ES-I3 (cell line): ENCODE measurements at regions not wholly inside any gene's neighbourhood (a gene's known extent, or its start where the extent isn't known, plus 50 kb on each side); places are given as distances from the start of the nearest gene placed in this dataset.
"Not testable (repeated sequence)": the region's sequence is repeated elsewhere in the genome, so short reads cannot be mapped to it uniquely, and the experiment has no call there.

Source experiments
- H3K36me3 ChIP-seq: 2 replicates; pipeline ENCODE4 v1.6.1; 2013; ENCODE audit warnings: mild to moderate bottlenecking, low read length, control low read depth, moderate library complexity; ENCODE audit not compliant: insufficient read depth
- H3K4me1 ChIP-seq: 2 replicates; pipeline ENCODE4 v1.6.1; 2013; ENCODE audit warnings: mild to moderate bottlenecking, control low read depth, low read length; ENCODE audit not compliant: insufficient read depth
- H3K9ac ChIP-seq: 2 replicates; pipeline ENCODE4 v1.6.1; 2013; ENCODE audit warnings: low read depth, mild to moderate bottlenecking, low read length, moderate library complexity
- H3K9me3 ChIP-seq: 2 replicates; pipeline ENCODE4 v1.6.1; 2013; ENCODE audit warnings: mild to moderate bottlenecking, low read length, moderate library complexity; ENCODE audit not compliant: control insufficient read depth, insufficient read depth

DNA sequence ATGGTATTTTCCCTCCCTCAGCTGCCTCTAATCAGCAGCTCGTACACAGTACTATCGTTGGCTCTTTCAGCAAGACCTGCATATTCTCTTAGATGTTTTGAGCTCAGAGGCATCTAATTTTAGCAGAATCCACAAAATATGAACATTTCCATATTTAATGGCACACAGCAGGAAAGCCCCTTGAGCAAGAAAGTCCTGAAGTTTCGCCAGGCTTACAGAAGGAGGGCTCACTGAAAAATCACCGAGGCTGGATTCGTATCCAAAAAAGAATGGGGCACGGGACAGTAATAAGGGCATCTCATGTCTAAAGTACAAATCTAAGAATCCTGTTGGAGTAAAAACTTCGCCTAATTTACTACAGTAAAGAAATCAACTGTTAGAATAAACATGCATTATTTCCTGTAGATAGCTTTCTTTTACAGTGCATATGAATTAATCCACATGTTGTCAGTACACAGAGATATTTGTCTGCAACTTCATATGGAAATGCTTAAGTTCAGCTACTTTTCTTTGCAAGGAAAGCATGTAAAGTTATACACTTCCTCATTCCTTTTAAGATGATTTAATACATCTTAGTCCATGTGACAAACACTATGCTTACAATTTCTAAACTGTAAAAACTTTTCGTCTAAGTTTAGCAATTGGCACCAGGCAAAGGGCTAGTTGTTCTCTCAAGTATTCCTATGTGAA, 1205.3 kb upstream of the ADGRL4 start:
- H3K9ac ChIP-seq: no peak overlapping the region
- no peaks in the 10 kb centered on the region for H3K9me3 ChIP-seq
- H3K36me3 ChIP-seq: no peaks in the 10 kb centered on the region
- H3K4me1 ChIP-seq: no peaks in the 10 kb centered on the region

DNA sequence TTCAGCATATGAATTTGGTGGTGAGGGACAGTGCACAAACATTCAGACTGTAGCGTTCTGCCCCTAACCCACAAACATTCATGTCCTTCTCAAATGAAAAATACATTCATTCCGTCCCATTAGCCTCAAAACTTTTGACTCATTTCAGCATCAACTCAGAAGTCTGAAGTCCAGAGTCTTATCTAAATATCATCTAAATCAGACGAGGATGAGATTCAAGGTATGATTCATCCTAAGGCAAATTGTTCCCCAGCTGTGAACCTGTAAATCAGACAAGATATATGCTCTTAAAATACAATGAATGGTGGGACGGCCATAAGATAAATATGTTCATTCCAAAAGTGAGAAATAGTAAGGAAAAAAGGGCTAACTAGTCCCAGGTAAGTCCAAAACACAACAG, 1195.6 kb upstream of the ADGRL4 start:
- H3K9me3 ChIP-seq: no peaks in the 10 kb centered on the region
- no peaks in the 10 kb centered on the region for H3K4me1 ChIP-seq
- no peak overlapping the region for H3K9ac ChIP-seq
- no peaks in the 10 kb centered on the region for H3K36me3 ChIP-seq

DNA sequence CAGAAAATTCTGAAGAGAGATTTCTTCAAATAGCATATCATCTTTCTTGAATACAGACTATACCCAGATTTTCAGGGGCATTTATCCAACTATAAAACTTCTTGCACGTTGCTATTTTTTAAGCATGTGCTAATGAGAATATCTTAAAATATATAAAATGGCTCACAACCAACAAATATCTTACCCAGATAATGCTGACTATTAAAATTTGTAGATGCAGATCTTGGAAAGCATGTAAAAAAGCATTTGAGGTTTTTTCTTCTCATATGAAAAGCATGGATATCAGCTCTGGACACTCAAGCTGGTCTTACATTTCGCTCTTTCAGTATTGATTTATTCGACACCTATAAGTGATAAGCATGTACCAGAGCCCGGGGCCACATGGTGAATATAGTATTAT, 1187.7 kb upstream of the ADGRL4 start:
- H3K9me3 ChIP-seq: no peaks in the 10 kb centered on the region
- no peak overlapping the region for H3K9ac ChIP-seq
- no peaks in the 10 kb centered on the region for H3K4me1 ChIP-seq
- no peaks in the 10 kb centered on the region for H3K36me3 ChIP-seq

DNA sequence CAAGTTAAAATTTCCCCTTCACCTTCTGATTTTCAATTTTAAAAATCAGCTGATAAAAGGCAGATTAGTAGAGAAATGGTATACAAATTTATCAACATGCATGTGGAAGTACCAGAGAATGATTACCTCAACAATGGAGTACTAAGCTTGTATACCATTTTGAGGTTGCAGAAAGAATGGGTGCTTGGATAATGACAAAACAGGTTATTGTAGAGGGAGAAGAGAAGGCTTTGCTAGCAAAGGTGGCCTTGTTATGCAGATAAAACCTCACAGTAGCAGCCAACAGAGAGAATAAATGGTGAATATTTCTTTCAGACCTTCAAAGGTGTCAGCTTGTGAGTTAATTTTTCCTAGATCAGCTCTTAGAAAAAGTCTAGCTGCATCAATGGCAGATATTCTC, 1174.9 kb upstream of the ADGRL4 start:
- no peaks in the 10 kb centered on the region; the same call in 1 of the 2 replicates for H3K36me3 ChIP-seq
- H3K9ac ChIP-seq: no peak overlapping the region
- no peaks in the 10 kb centered on the region for H3K9me3 ChIP-seq
- peaks cover 5% of the 10 kb centered on the region; the same call in 1 of the 2 replicates for H3K4me1 ChIP-seq

GRCh38 chr1:80171631-80172030, 1165.1 kb upstream of the ADGRL4 start:
- H3K4me1 ChIP-seq: no peaks in the 10 kb centered on the region
- no peaks in the 10 kb centered on the region; the same call in 1 of the 2 replicates for H3K36me3 ChIP-seq
- no peaks in the 10 kb centered on the region for H3K9me3 ChIP-seq
- no peak overlapping the region for H3K9ac ChIP-seq

DNA sequence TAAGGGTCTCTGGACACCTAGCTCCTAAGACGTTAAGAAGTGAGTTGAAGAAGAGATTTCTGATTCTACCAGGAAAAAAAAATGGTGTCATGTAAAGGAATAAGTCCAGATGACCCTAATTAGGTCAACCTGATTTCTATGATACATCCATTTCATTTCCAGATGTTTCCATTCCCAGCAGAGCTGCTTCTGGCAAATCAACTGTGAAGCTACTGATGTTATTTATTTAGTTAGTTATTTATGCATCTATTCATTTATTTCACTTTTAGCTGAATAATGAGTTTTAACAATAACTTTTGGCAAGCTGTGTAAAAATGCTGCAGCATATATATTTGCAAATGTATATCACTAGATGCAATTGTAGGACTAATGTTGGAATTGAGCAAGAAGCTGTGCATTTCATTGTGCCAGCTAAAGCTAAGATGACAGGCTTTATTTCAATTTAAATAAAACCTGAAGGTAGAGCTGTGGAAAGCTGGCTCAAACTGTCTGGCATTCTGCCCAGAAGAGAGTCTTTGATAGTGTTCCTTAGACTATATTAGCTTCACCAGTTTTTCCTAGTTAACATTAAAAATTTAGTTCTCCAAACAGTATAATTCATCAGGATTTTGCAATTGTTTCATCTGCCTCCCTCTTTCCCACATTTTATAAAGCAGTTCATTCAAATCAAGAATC, 1164.4 kb upstream of the ADGRL4 start:
- no peaks in the 10 kb centered on the region for H3K4me1 ChIP-seq
- no peak overlapping the region for H3K9ac ChIP-seq
- no peaks in the 10 kb centered on the region for H3K9me3 ChIP-seq
- H3K36me3 ChIP-seq: no peaks in the 10 kb centered on the region

DNA sequence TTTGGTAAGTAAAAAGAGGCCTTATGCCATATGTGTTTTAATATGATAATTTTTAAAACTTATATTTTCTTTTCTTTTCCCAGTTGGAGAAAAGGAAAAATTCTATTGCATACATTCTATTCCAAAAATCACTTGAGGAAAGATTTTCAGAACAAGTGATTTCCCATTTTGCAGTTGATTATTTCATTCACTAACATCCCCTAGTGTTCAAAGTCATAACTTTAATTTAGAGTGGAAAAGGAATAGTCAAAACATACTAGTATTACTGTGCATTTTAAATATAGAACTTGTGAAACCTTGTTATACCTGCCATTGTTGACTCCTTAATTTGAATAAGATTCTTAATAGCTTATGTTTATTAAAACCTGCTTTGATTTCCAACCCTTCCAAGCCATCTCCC, 1157.6 kb upstream of the ADGRL4 start:
- no peaks in the 10 kb centered on the region for H3K36me3 ChIP-seq
- H3K9me3 ChIP-seq: no peaks in the 10 kb centered on the region
- no peaks in the 10 kb centered on the region; the same call in 1 of the 2 replicates for H3K4me1 ChIP-seq
- no peak overlapping the region for H3K9ac ChIP-seq

- no peaks in the 10 kb centered on the region for H3K9me3 ChIP-seq
- no peak overlapping the region for H3K9ac ChIP-seq
- H3K36me3 ChIP-seq: no peaks in the 10 kb centered on the region
- H3K4me1 ChIP-seq: peaks cover 3% of the 10 kb centered on the region; the same call in 1 of the 2 replicates
Observed at GRCh38 chr1:80163686-80164085, 1157.2 kb upstream of the ADGRL4 start.

- Histone ChIP-seq H3K9ac (no peak overlapping the region), H3K4me1 (peaks cover 11% of the 10 kb centered on the region; the same call in 1 of the 2 replicates), H3K9me3 (no peaks in the 10 kb centered on the region), H3K36me3 (no peaks in the 10 kb centered on the region)
Observed at GRCh38 chr1:80158771-80159170, 1152.2 kb upstream of the ADGRL4 start.

- H3K4me1 ChIP-seq: peaks cover 11% of the 10 kb centered on the region; the same call in 1 of the 2 replicates
- no peaks in the 10 kb centered on the region for H3K36me3 ChIP-seq
- no peaks in the 10 kb centered on the region for H3K9me3 ChIP-seq
- H3K9ac ChIP-seq: no peak overlapping the region
Observed at GRCh38 chr1:80158266-80158665, 1151.7 kb upstream of the ADGRL4 start.

GRCh38 chr1:80155371-80155770, 1148.8 kb upstream of the ADGRL4 start:
- Histone ChIP-seq H3K4me1 (peaks cover 11% of the 10 kb centered on the region; the same call in 1 of the 2 replicates), H3K9me3 (no peaks in the 10 kb centered on the region), H3K9ac (no peak overlapping the region; the same call in 1 of the 2 replicates), H3K36me3 (no peaks in the 10 kb centered on the region)

DNA sequence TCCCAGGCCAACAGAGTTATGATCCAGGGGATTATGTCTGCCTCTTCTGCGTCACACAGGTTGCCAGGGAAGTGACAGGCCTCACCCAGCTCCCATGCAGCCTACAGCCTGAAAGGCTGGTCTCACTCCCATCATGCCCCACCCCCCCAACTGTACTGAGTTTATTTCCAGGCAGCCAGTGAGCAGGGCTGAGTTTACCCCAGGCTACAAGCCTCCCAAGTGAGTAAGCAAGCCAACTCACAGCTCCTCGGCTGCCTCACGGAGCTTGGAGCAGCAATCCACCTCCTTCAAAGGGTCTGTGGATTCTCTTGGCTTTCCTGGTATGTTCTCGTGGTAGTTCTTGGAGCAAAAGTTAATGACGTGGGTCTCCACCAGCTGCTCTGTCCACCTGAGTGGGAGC, 1147.6 kb upstream of the ADGRL4 start:
- Histone ChIP-seq H3K36me3 (no peaks in the 10 kb centered on the region), H3K9me3 (no peaks in the 10 kb centered on the region), H3K4me1 (peaks cover 11% of the 10 kb centered on the region; the same call in 1 of the 2 replicates), H3K9ac (no peak overlapping the region)

- H3K9ac ChIP-seq: no peak overlapping the region
- H3K36me3 ChIP-seq: no peaks in the 10 kb centered on the region
- H3K4me1 ChIP-seq: peaks cover 8% of the 10 kb centered on the region; the same call in 1 of the 2 replicates
- no peaks in the 10 kb centered on the region for H3K9me3 ChIP-seq
Observed at GRCh38 chr1:80153762-80154161, 1147.2 kb upstream of the ADGRL4 start.

- H3K36me3 ChIP-seq: no peaks in the 10 kb centered on the region
- no peaks in the 10 kb centered on the region for H3K4me1 ChIP-seq
- H3K9me3 ChIP-seq: no peaks in the 10 kb centered on the region
- no peak overlapping the region for H3K9ac ChIP-seq
Observed at GRCh38 chr1:80143361-80143760, 1136.8 kb upstream of the ADGRL4 start.

DNA sequence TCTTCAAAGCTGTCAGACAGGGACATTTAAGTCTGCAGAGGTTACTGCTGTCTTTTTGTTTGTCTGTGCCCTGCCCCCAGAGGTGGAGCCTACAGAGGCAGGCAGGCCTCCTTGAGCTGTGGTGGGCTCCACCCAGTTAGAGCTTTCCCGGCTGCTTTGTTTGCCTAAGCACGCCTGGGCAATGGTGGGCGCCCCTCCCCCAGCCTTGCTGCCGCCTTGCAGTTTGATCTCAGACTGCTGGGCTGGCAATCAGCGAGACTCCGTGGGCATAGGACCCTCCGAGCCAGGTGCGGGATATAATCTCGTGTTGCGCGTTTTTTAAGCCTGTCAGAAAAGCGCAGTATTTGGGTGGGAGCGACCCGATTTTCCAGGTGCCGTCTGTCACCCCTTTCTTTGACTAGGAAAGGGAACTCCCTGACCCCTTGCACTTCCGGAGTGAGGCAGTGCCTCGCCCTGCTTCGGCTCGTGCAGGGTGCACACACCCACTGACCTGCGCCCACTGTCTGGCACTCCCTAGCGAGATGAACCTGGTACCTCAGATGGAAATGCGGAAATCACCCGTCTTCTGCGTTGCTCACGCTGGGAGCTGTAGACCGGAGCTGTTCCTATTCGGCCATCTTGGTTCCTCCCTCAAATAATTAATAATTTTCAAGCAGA, 1131.5 kb upstream of the ADGRL4 start:
- H3K9me3 ChIP-seq, H3K36me3 ChIP-seq, H3K9ac ChIP-seq, H3K4me1 ChIP-seq: not testable (repeated sequence)
